Motor neuron (in vitro differentiated cells): ENCODE measurements at regions not wholly inside any gene's neighbourhood (a gene's known extent, or its start where the extent isn't known, plus 50 kb on each side); places are given as distances from the start of the nearest gene placed in this dataset.

ENCODE experiments used
- ATAC-seq, 8 experiments: fragments of 200-7000 bp; cut with Tn5 transposase; replicated peaks in 6 of 8; 2 replicates each; pipeline ENCODE4 v1.8.0; 2021; ENCODE audit warnings: mild to moderate bottlenecking in 8 of 8, moderate library complexity in 8 of 8
- H3K27ac ChIP-seq, 2 donors: fragments of 250-450 bp; sonication (Bioruptor Pico); 2 replicates each; pipeline ENCODE4 v1.9.0; 2021; ENCODE audit warnings: antibody characterized with exemption in 2 of 2, mild to moderate bottlenecking in 2 of 2, moderate library complexity in 1 of 2
- H3K4me1 ChIP-seq, 2 donors: fragments of 250-450 bp; sonication (Bioruptor Pico); replicated peaks in 1 of 2; 2 replicates each; pipeline ENCODE4 v1.6.1; 2021; ENCODE audit warnings: antibody characterized with exemption in 2 of 2, mild to moderate bottlenecking in 2 of 2, moderate library complexity in 1 of 2
- H3K4me3 ChIP-seq, 5 donors: fragments of 250-450 bp; sonication (Bioruptor Pico); 2 replicates each; pipeline ENCODE4 v1.9.0; 2021; ENCODE audit warnings: antibody characterized with exemption in 5 of 5, mild to moderate bottlenecking in 5 of 5, moderate library complexity in 4 of 5
- WGBS, 10 experiments: fragments of 450-650 bp; shearing (Covaris generic); methylation state at CpG; one replicate each; pipeline ENCODE4 v1.0.0; 2022; 5-methylcytosine and 5-hydroxymethylcytosine counted together
- in situ Hi-C, 9 experiments: fragments of 400-800 bp; cut with MboI; loops; one replicate each; pipeline ENCODE4 v1.15.0; 2021; ENCODE audit warnings: low sequenced_read_pairs in 9 of 9, low pct_unique_long_range_greater_than_20kb in 2 of 9; ENCODE audit not compliant: unreplicated experiment in 9 of 9

DNA sequence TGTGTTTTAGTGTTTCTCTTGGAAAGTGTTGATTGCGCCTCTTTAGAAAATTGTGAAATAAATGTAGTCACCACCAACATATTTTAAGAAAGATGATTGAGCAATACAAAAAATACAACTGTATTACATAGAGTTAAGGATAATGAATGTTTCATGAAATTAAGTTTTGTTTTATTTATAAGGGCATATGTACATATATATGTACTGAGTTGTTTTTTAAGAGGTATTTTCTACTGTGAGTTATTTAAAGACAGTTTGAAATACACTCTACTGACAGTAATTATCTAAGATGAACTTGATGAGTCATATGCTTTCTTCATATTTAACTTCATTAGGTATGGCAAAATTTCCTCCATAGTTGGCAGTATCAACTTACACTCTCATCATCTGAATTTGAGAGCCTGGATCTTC, 411.7 kb downstream of the HS3ST3B1 start:
- WGBS, 10 experiments: 33 to 100% (median 94%) methylated on average over 1 of the region's 1 CpG; no CpG with 5 or more reads in 2 of the 10 experiments

DNA sequence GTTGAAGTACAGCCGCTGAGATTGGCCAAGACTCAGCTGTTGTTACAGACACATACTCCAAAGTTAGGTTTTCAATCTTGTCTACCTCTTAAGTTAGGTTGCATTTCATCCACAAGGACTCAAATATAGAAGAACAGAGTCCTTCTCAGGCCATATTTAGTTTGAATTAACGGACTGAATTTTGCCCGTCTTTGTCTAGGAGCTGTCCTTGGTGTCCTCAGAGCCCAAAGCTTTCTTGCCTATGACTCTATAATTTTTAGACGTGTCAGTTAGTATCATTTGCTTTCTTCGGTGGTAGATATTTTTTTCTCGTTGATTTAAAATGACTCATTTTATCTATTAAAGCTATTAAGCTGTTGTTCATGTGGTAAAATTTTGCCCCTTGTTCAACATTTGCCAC, 403.2 kb downstream of the HS3ST3B1 start:
- no peak for ATAC-seq
- H3K27ac ChIP-seq: no peak overlapping the region
- in situ Hi-C loops: loop anchor here in 1 of 9 experiments (25.0 kb wide), 1 partner anchor 108 kb away; no protein-coding TSS in a partner anchor
- no peak overlapping the region for H3K4me3 ChIP-seq
- H3K4me1 ChIP-seq: peaks cover 0 to 6% of the 10 kb centered on the region in 2 donors
- 20 to 97% (median 80%) methylated on average over 1 to 6 of the region's 6 CpGs; no CpG with 5 or more reads in 1 of the 10 experiments for WGBS, 10 experiments

More for the DNA sequence above, 411.7 kb downstream of the HS3ST3B1 start:
- Histone ChIP-seq H3K4me3 (no peak overlapping the region), H3K27ac (no peak overlapping the region), H3K4me1 (no peaks in the 10 kb centered on the region)
- ATAC-seq: no peak
- in situ Hi-C loops: loop anchor here in 1 of 9 experiments (25.0 kb wide), 1 partner anchor 100 kb away; no protein-coding TSS in a partner anchor

DNA sequence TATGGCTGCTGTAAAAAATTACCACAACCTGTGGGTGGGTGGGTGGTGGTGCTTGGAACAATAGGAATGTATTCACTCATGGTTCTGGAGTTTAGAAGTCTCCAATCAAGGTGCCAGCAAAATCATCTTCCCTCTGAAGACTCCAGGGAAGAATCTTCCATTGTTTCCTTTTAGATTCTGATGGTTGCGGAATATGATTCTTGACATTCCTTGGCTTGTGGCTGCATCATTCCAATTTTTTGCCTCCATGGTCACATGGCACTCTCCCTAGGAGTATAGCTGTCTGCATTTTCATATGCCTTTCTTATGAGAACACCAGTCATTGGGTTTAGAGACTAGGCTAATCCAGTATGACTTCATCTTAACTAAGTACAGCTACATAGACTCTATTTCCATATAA, 401.0 kb downstream of the HS3ST3B1 start:
- no peak overlapping the region for H3K27ac ChIP-seq
- WGBS, 10 experiments: 60 to 100% (median 100%) methylated on average over 1 of the region's 1 CpG; no CpG with 5 or more reads in 1 of the 10 experiments
- in situ Hi-C loops: loop anchor here in 1 of 9 experiments (25.0 kb wide), 1 partner anchor 110 kb away; no protein-coding TSS in a partner anchor
- no peak overlapping the region for H3K4me3 ChIP-seq
- H3K4me1 ChIP-seq: peaks cover 0 to 6% of the 10 kb centered on the region in 2 donors
- no peak for ATAC-seq

DNA sequence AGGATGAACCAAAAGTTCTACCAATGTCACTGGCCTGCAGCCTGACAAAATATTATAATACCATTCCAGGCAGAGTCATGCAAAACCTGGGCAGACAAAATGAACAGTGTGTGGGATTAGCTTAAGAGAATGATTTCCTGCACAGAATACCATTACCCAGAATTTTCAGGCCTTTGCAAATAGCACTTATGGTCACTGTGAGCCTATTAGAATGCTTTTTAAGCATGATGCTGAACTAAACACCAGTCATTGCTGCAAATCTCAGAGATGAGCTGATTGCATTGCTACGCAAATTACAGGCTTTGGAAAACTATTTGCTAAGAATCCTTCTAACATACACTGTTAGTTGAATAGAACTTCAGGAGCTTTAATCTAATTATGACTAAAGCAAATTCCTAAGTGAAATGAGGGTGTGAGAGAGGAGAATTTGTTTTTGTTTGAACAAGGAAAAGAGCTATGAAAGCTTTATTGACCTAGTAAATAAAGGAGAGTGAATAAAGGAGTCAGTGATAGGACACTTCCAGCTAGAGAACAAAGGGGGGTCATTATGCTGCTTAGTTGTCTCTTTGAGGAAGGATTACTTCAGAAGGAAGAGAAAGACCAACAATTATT, 398.8 kb downstream of the HS3ST3B1 start:
- peak in 5 of 8 experiments; percentile 19 to 92 (median 69) for ATAC-seq
- in situ Hi-C loops: loop anchor here in 1 of 9 experiments (25.0 kb wide), 1 partner anchor 113 kb away; no protein-coding TSS in a partner anchor
- WGBS, 10 experiments: 0 to 88% (median 50%) methylated on average over 1 of the region's 1 CpG; no CpG with 5 or more reads in 5 of the 10 experiments
- no peak overlapping the region for H3K4me3 ChIP-seq
- H3K27ac ChIP-seq: no peak overlapping the region
- H3K4me1 ChIP-seq: peaks cover 4 to 6% of the 10 kb centered on the region in 2 donors

GRCh38 chr17:14693382-14693781, 392.5 kb downstream of the HS3ST3B1 start:
- ATAC-seq: no peak
- H3K27ac ChIP-seq: no peak overlapping the region
- no peak overlapping the region for H3K4me3 ChIP-seq
- H3K4me1 ChIP-seq: peaks cover 0 to 4% of the 10 kb centered on the region in 2 donors
- 0 to 78% (median 50%) methylated on average over 1 of the region's 1 CpG; no CpG with 5 or more reads in 1 of the 10 experiments for WGBS, 10 experiments
- in situ Hi-C loops: no loop called here

DNA sequence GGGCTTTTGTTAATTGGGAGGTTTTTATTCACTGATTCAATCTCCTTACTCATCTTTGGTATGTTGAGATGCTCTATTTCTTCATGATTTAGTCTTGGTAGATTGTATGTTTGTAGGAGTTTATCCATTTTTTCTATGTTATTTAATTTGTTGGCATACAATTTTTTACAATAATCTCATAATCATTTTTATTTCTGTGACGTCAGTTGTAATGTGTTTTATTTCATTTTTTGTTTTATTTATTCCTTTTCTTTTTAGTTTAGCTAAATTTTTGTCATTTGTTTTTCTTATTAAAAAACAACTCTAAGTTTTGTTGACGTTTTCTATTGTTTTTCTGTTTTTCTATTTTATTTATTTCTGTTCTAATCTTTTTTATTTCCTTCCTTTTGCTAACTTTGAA, 389.8 kb downstream of the HS3ST3B1 start:
- H3K27ac ChIP-seq: no peak overlapping the region
- ATAC-seq: no peak
- in situ Hi-C loops: no loop called here
- H3K4me3 ChIP-seq: no peak overlapping the region
- 3 to 98% (median 64%) methylated on average over 1 to 2 of the region's 2 CpGs for WGBS, 10 experiments
- no peaks in the 10 kb centered on the region for H3K4me1 ChIP-seq

DNA sequence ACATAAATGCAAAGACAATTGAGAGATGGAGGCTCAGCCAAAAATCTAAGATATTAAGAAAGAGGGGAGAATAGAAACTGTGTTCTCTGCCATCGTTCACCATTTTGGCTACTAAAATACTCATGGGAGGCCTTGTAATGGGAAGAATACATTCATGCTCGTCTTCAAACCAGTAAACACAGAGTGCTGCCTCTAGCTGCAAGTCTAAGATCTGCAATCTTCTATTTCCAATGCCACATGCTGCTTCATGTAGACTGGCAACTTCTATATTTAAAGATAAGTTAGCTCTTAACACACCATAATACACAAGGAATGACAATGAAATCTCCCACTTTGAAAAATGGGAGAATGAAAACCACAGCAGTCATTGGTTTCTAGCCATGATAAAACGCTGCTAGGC, 387.3 kb downstream of the HS3ST3B1 start:
- Histone ChIP-seq H3K27ac (no peak overlapping the region), H3K4me1 (no peaks in the 10 kb centered on the region), H3K4me3 (no peak overlapping the region)
- in situ Hi-C loops: no loop called here
- no peak for ATAC-seq
- 15 to 100% (median 60%) methylated on average over 1 to 3 of the region's 3 CpGs; no CpG with 5 or more reads in 1 of the 10 experiments for WGBS, 10 experiments

GRCh38 chr17:14672830-14673229, 371.9 kb downstream of the HS3ST3B1 start:
- Histone ChIP-seq H3K4me3 (no peak overlapping the region), H3K4me1 (no peaks in the 10 kb centered on the region), H3K27ac (no peak overlapping the region)
- in situ Hi-C loops: no loop called here
- 0 to 100% (median 60%) methylated on average over 1 to 3 of the region's 4 CpGs; no CpG with 5 or more reads in 2 of the 10 experiments for WGBS, 10 experiments
- ATAC-seq: no peak

- in situ Hi-C loops: no loop called here
- no peak for ATAC-seq
- WGBS, 10 experiments: 33 to 88% (median 66%) methylated on average over 1 of the region's 1 CpG; no CpG with 5 or more reads in 4 of the 10 experiments
- Histone ChIP-seq H3K4me1 (no peaks in the 10 kb centered on the region), H3K4me3 (no peak overlapping the region), H3K27ac (no peak overlapping the region)
Observed at GRCh38 chr17:14670861-14671260, 370.0 kb downstream of the HS3ST3B1 start.

DNA sequence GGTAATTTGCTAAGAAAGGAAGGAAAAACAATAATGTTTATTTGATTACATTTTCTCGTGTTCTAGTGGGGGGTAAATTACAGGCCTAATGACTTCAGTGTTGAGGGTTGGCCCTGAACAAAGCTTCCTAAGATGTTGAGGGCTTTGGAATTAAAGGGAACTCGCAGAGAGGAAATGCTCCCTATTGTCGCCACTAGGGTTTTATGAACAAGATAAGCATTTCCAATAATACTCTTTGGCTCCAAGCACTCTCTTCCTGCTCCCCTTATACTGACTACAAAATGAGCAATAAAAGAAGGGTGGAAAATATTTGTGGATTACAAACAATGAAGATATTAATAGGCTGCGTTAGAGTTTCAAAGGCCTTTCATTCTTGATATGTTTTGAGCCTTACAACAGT, 363.6 kb downstream of the HS3ST3B1 start:
- WGBS, 10 experiments: 0 to 100% (median 41%) methylated on average over 1 to 4 of the region's 4 CpGs; no CpG with 5 or more reads in 1 of the 10 experiments
- no peak overlapping the region for H3K27ac ChIP-seq
- no peaks in the 10 kb centered on the region for H3K4me1 ChIP-seq
- in situ Hi-C loops: no loop called here
- no peak overlapping the region for H3K4me3 ChIP-seq
- no peak for ATAC-seq

- peak in 5 of 8 experiments; percentile 70 to 98 (median 79) for ATAC-seq
- H3K27ac ChIP-seq: no peak overlapping the region
- in situ Hi-C loops: no loop called here
- peaks cover 0 to 10% of the 10 kb centered on the region in 2 donors for H3K4me1 ChIP-seq
- WGBS, 10 experiments: 0 to 83% (median 67%) methylated on average over 1 of the region's 1 CpG; no CpG with 5 or more reads in 5 of the 10 experiments
- no peak overlapping the region for H3K4me3 ChIP-seq
Observed at GRCh38 chr17:14641117-14641516, 340.2 kb downstream of the HS3ST3B1 start.

DNA sequence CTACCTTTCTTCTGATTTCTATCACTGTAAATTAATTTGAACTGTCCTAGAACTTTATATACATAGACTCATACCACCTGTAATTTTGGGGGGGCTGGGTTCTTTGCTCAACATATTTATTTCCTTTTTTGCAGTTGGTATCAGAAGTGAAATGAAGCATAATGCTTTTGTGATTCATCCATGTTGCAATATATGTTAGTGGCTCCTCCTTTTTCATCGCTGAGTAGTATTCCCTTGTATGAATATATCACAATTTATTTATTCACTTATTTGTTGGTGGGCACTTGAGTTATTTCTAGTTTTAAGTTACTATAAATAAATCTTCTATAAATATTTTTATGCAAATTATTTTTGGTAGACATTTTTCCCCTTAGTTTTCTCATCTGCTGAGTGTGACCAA, 336.4 kb downstream of the HS3ST3B1 start:
- H3K4me3 ChIP-seq: no peak overlapping the region
- WGBS, 10 experiments: 44 to 100% (median 97%) methylated on average over 1 of the region's 1 CpG
- no peak overlapping the region for H3K27ac ChIP-seq
- peaks cover 0 to 10% of the 10 kb centered on the region in 2 donors for H3K4me1 ChIP-seq
- no peak for ATAC-seq
- in situ Hi-C loops: no loop called here

GRCh38 chr17:14630621-14631020, 329.7 kb downstream of the HS3ST3B1 start:
- Histone ChIP-seq H3K4me1 (no peaks in the 10 kb centered on the region), H3K4me3 (no peak overlapping the region), H3K27ac (no peak overlapping the region)
- in situ Hi-C loops: no loop called here
- 0 to 100% (median 83%) methylated on average over 1 to 4 of the region's 4 CpGs for WGBS, 10 experiments
- no peak for ATAC-seq

DNA sequence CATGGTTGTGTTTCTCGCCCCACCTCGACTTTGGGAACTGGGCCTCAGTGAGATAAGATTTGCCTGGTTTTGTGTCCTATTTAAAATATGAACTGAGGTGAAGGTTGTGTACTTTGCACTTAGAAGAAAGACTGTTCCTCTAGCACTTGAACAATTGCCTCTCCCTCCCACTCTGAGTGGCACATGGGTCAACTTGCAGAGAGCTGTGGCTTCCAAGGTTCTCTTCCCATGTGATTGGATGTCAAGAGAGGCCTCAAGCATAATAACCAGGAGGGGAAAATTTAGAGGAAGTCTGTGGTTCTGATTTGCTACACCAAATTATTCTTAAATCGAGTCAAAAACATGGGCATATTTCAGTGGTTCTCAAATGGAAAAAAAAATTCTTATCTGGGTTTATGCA, 329.2 kb downstream of the HS3ST3B1 start:
- no peaks in the 10 kb centered on the region for H3K4me1 ChIP-seq

More for the DNA sequence above, 329.2 kb downstream of the HS3ST3B1 start:
- Histone ChIP-seq H3K27ac (no peak overlapping the region), H3K4me3 (no peak overlapping the region)
- no peak for ATAC-seq
- in situ Hi-C loops: no loop called here
- 33 to 100% (median 75%) methylated on average over 1 to 3 of the region's 3 CpGs; no CpG with 5 or more reads in 2 of the 10 experiments for WGBS, 10 experiments
